HG02870 (cell line): ENCODE measurements at regions not wholly inside any gene's neighbourhood (a gene's known extent, or its start where the extent isn't known, plus 50 kb on each side); places are given as distances from the start of the nearest gene placed in this dataset.

Source experiments
- ATAC-seq: cut with Tn5 transposase; IDR thresholded peaks from one replicate; pipeline ENCODE4 v1.9.1; 2021; ENCODE audit warnings: mild to moderate bottlenecking, moderate library complexity; ENCODE audit not compliant: unreplicated experiment

DNA sequence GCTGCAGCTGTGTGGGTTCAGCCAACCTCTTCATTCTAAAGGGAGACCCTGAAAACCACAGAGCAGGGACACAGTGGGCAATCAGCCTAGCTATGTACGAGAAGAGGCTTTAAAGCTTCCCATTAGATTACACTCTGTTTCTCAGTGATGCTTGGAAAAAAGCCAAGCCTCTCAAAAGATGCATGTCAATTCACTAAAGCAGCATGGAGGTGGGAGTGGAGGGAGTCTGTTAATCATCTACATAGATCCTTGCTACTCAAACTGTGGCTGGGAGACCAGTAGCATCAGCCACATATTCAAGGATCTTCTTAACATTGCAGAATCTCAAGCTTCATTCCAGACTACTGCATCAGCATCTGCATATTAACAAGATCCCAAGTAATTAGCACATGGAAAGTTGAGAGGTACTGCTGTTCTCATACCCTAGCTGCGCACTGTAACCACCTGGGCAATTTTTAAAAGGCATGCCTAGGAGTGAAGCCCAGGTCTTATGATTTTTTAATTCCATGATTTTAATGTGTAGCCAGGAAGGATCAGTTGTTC lies 305.9 kb downstream of the PMP22 start:
- ATAC-seq = no peak

DNA sequence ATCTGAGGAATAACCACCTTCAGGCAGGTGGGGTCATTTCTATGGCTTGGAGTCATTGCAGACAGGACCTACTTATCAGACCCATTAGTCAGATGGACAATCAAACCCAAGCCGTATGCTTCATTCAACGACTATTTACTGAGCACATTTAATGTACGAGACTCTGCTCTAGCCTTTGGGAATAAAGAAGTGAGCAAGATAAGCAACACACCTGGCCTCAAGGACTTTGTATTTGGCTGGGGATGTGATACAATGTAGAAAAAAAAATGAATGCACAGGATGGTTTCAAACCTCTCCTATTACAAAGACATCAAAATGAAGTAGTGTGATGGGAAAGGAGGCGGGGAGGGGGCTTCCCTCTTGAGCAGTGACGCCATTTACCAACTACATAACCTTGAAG lies 311.7 kb downstream of the PMP22 start:
- ATAC-seq = no peak

GRCh38 chr17:14950686-14951085 lies 314.4 kb downstream of the PMP22 start:
- ATAC-seq = no peak

- no peak for ATAC-seq
Measured at GRCh38 chr17:14950216-14950615, 314.9 kb downstream of the PMP22 start.

GRCh38 chr17:14947671-14948070 lies 317.5 kb downstream of the PMP22 start:
- no peak for ATAC-seq

DNA sequence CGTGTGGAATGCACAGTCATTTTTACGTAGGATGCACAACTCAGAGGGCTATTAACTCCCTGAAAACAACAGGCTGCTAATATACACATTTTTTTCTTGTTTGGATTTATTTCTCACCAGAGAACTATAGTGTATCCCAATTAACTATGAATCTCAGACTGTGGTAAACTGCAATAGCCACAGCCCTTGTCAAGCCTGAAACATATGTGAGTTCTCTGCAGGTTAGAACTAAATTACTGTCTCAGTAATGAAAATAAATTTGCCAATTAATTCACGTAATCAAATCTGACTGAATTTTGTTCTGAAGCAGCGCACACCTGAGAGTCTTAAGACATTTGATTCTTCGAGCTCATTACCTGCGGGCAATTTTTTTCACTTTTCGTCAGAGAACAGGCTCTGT lies 318.6 kb downstream of the PMP22 start:
- no peak for ATAC-seq

GRCh38 chr17:14942526-14943190 lies 322.5 kb downstream of the PMP22 start:
- no peak for ATAC-seq

GRCh38 chr17:14940938-14941265 lies 324.2 kb downstream of the PMP22 start:
- ATAC-seq = no peak

- no peak for ATAC-seq
Measured at GRCh38 chr17:14940108-14940937, 324.8 kb downstream of the PMP22 start.

DNA sequence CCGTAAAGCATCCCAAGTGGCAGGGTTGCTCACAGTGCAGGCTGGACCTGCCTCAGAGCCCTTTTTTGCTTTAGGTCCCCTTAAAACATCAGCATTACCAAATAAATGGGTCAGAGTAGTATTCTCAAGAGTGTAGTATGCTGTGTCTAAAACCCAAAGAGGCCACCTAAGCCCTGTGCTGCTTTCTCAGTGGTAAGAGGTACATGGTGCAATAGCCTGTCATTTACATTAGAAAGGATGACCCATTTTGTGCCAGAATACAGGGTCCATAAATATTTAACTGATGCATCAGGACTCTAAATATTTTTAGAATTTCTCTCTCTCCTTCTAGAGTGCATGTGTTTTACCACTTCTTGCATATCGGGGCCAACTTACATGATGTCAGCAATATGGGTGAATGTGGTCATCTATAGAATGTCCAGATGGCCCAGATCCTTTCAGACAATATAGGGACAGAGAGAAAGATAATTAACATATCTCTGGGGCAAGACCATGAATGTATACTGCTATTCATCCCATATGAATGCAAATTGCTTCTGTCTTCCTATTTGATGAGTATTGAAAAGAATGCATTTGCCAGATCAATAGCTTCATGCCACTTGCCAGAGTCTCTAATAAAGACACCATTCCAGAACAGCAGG lies 329.2 kb downstream of the PMP22 start:
- ATAC-seq = no peak

DNA sequence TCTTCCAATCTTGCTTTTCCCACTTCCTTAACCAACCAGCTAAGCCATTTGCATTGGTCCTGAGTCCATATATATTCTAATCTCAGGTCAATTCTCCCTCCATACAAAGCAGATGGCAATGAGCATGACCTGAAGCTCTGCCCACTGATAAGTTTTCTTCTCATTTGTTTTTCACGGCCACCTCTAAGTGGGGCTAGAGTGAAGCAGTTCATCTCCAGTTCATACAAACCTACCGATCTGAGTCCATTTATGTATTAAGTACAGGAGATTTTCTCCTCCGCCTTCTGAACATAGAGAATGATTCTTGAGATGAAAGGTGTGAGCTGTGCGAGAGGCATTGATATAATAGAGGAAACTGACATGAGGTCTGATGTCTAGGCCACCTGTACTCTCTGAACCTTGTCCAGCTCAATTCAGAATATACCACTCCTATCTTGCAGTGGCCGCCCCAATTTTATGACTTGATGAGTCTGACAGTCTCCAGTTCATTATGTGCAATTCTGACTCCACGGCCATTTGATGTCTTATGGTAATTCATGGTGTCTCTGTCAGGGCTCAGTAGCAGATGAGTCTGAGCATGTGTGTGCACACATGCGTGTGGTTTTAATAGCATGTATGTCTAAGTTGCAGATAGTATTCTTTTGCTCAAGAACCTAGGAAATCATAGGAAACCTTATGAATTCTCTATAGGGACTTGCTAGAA lies 329.8 kb downstream of the PMP22 start:
- ATAC-seq = no peak

GRCh38 chr17:14933676-14934075 lies 331.4 kb downstream of the PMP22 start:
- ATAC-seq = no peak

- no peak for ATAC-seq
Measured at GRCh38 chr17:14926526-14927122, 338.5 kb downstream of the PMP22 start.

DNA sequence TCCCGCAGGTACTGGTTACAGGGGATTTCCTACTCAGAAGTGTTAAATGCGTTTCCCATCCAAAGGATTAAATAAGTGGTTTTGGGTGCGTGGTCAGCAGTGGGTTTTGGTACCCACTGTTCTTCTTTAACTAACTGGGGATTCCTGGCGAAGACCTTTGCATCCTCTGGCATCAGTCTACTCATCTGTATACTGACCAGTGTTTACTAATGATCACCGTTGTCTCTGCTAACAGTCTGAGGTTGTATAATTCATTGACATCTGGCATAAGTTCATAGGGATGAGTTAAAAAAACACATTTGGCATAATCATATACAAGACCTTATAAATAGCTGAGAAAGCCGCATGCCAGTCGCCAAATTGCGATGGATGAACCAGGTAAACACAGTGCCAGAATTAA lies 339.1 kb downstream of the PMP22 start:
- ATAC-seq = no peak

GRCh38 chr17:14925498-14925897 lies 339.6 kb downstream of the PMP22 start:
- ATAC-seq = no peak

GRCh38 chr17:14923981-14924380 lies 341.1 kb downstream of the PMP22 start:
- ATAC-seq = no peak

- no peak for ATAC-seq
Measured at GRCh38 chr17:14922411-14922810, 342.7 kb downstream of the PMP22 start.

- ATAC-seq = no peak
Measured at GRCh38 chr17:14921936-14922335, 343.2 kb downstream of the PMP22 start.

- no peak for ATAC-seq
Measured at GRCh38 chr17:14919631-14920213, 345.4 kb downstream of the PMP22 start.

DNA sequence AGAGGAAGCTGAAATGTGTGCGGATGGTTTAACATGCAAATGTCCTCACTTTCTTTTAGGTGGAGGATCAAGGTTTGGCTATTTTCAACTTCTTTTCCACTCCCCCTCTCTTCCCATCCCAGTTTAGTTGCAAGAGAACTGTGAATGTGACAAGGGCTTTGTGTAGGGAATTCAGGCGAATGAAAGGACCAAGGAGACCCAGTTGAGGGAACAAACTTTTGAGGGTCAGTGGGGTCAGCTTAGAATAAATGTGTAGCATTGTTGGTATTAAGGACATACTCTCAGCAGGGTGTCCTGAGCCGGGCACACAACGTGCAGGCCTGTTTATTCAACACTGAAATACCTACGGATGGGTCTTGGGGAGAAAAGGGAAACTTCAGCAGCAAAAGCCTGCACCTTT lies 346.0 kb downstream of the PMP22 start:
- no peak for ATAC-seq
